HG03095 (cell line): ENCODE measurements at regions not wholly inside any gene's neighbourhood (a gene's known extent, or its start where the extent isn't known, plus 50 kb on each side); places are given as distances from the start of the nearest gene placed in this dataset.

Source experiments
- ATAC-seq: cut with Tn5 transposase; IDR thresholded peaks from one replicate; pipeline ENCODE4 v1.9.1; 2021; ENCODE audit warnings: moderate library complexity; ENCODE audit not compliant: unreplicated experiment

DNA sequence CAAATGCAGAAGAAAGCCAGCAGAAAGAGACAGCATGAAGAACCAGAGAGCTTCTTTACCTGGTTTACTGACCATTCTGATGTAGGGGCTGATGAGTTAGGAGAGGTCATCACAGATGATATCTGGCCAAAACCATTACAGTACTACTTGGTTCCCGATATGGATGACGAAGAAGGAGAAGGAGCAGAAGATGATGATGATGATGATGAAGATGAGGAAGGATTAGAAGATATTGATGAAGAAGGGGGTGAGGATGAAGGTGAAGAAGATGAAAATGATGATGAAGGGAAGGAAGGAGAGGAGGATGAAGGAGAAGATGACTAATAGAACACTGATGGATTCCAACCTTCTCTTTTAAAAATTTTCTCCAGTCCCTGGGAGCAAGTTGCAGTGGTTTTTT is 178.2 kb upstream of the CRY1 start:
- no peak for ATAC-seq

DNA sequence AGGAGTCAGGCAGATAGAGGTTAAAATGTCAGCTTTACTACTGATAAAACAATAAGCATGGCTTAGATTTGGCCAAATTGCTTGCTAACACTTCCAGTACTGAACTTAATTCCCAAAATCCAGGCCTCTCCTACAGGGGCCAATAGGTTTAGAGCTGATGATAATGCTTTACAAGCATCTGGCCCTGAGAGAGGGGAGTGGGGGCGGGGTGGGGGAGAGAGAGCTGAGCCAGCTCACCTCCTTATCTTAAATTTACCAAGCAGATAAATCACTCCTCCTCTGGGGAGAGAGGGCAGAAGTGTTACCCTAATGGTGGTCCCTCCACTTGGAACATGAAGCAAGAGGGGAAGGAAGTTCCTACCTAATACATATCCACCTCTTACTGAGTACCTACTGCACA is 182.2 kb upstream of the CRY1 start:
- ATAC-seq: no peak

DNA sequence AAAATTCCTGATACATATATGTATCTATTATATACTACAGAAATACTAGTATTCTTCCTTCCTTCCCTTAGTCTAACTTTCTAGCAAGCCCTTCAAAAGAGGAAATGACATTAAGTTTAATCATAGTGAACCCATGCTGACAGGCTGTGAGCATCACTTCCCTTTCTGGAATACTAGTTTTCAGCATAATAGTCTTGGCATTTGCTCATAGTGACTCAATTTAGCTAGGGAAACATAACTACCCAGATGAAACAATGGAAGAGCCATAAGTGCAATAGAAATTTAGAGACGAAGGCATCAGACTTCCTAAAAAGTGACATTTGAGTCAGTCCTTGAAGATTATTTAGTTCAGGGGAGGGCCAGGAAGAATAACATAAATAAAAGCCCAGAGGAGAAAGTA is 184.5 kb upstream of the CRY1 start:
- no peak for ATAC-seq

DNA sequence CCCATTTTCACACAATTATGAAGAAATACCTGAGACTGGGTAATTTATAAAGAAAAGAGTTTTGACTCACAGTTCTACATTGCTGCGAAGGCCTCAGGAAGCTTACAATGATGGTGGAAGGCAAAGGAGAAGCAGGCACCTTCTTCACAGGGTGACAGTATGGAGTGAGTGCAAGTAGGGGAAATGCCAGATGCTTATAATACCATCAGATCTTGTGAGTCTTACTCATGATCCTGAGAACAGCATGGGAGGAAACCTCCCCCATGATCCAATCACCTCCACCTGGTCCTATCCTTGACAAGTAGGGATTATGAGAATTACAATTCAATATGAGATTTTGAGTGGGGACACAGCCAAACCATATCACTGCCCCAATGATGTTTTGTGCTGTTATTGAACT is 189.3 kb upstream of the CRY1 start:
- no peak for ATAC-seq

DNA sequence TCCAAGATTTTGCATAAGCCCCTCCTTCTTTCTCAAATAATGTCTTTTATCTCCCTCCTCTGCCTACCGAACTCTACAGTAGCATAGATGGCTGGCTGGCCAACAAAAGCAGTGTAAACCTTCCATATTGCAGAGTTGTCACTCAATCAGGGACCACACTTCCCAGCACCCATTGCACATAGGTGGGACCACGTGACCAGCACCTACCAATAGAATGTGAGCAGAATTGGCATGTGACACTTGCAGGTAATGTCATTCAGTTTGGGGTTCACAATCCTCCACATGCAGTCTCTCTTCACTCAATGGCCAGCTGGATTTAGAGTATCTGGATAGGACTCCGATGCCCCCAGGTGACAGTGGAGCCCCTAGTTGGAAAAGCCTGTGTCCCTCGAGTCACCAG is 190.3 kb upstream of the CRY1 start:
- no peak for ATAC-seq

DNA sequence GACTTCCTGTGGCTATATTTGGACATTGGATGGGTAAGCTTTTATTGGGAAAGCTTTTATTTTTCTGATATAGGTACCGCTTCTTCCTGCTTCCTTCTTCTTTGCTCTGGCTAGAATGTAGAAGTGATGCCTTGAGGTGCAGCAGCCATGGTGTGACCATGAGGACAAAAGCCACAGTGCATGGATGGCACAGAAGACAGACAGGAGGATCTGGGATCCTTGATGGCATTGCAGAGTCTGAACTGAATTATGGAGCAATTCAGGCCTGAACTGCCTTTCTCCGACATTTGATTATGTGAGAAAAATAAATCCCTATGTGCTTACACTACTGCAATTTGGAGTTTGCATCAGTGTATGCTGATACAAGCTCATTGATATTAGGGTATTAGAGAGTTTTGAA is 191.3 kb upstream of the CRY1 start:
- no peak for ATAC-seq

DNA sequence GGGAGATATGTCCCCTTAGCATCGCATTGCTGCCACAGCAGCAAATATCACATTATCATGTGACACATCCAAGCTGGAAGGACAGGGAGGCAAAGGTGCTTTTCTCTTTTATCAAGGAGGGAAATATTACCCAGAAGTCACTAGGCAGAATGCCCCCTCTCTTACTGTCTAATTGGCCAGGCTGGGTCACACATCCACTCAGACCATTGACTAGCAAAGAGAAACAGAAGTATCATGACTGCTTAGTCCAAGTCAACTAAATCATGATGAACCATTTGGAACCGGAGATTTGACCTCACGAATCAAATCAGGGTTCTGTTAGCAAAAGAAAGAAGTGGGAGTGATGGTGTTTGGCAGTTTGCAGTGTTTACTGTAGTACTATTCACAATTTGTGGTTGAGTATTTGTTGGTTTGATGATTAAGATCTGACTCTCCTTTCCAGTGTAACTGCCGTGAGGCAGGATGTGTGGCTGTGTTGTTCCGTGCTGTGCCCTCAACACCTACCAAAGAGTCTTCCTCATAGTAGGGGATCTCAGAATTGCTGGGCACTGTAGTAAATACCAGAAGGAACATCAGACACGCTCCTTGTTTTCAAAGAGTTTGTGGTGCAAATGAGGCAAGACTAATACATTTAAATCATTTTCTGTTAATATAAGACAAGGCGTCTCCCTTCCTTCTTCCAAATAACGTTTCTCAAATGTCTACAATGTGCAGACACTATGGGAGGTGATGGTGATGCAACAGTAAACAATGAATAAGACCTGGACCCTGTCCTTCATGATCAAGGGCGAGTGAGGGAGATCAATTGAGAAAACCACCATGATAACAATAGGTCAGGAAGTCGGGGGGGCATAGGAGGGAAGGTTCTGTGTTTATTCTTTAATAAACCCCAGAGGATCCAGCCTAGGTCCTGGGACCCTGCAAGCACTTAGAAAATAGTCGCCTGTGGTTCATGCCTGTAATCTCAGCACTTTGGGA is 194.4 kb upstream of the CRY1 start:
- no peak for ATAC-seq

DNA sequence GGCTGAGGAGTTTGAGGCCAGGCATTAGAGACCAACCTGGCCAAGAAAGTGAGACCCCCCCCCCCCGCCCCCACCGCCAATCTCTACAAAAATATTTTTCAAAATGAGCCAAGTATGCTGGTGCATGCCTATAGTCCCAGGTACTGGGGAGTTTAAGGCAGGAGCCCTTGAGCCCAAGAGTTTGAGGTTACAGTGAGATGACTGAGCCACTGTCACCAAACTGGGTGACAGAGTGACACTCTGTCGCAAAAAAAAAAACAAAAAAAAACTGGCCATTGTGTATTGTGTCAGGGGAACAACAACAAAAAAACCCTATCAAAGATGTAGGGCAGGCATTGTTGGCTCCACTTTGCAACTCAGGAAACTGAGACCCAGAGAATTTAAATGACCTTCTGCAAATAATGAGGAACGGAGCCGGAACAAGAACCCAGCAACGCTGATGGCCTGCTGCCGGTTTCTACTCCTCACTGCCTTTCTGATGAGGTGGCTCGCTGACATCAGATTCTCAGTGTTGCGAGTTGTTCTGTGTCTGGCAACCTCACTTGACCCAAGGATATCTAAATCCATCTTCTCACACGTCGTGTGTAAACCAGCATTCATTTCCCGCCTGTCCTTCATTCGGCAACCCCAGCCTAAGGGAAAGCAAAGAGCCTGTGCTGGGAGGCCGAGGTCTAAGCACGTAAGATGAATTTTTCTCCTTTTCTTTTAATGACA is 195.2 kb upstream of the CRY1 start:
- no peak for ATAC-seq

DNA sequence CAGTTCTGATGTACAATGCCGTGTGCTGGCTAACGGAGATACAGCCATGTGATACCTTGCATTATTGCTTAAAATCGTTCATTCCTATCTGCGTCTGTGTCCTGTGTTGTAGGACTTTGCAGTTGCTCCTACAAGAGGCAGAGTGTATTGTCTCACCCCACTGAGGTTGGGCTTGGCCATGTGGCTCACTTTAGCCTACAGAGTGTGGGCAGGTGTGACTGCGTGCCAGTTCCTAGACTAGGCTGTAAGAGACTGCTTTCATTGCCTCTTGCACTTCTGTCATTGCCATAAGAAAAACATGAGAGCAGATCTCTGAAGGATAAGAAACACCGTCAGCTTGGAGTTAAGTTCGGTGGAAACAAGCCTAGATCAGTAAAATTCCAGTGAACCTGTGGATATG is 197.7 kb upstream of the CRY1 start:
- no peak for ATAC-seq

DNA sequence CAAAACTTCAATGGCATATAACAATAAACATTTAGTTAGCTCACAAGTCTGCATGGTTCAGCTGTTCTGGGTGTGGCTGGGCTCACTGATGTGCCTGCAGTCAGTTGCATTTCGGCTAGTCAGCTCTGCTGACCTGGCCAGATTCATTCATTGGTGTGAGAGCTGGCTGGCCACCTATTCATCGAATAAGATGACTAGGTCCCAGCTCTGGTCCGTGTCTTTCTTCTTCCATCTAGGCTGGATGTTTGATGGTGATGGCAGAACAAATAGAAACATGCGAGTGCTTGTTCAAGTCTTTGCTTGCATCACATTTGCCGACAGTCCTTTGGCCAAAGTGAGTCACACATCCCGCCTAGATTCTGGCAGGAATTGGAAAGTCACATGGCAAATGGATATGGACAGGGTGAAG is 203.3 kb upstream of the CRY1 start:
- no peak for ATAC-seq

DNA sequence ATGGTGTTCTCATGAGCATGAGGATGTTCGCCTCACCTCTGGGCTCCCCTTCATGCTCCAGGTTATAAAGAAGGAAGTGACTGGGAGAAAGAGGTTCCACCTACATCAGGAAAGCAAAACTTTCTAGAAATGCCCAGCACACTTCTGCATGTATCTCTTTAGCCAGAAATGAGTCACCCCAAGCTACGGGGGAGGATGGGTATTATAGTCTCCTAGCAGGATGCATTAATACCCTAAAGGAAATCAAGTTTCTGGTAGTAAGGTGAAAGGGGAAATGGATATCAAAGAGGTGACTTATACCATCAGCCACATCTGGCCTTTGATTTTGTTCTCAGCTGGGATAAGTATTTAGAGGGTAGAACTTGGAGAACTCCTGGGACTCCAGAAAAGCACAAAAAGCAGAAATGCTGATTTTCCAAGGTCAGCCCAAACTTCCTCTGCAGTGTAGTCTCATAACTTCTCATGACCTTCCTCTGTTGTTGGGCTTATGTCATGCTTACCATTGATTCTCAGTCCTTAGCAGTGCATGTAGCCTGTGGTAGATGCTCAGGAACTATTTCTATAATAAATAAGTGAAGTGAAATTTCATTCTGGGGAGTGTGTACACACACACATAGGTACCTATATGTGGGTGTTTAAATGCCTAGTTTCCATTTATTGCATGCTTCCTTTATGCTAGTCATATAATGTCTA is 209.4 kb upstream of the CRY1 start:
- ATAC-seq: no peak

DNA sequence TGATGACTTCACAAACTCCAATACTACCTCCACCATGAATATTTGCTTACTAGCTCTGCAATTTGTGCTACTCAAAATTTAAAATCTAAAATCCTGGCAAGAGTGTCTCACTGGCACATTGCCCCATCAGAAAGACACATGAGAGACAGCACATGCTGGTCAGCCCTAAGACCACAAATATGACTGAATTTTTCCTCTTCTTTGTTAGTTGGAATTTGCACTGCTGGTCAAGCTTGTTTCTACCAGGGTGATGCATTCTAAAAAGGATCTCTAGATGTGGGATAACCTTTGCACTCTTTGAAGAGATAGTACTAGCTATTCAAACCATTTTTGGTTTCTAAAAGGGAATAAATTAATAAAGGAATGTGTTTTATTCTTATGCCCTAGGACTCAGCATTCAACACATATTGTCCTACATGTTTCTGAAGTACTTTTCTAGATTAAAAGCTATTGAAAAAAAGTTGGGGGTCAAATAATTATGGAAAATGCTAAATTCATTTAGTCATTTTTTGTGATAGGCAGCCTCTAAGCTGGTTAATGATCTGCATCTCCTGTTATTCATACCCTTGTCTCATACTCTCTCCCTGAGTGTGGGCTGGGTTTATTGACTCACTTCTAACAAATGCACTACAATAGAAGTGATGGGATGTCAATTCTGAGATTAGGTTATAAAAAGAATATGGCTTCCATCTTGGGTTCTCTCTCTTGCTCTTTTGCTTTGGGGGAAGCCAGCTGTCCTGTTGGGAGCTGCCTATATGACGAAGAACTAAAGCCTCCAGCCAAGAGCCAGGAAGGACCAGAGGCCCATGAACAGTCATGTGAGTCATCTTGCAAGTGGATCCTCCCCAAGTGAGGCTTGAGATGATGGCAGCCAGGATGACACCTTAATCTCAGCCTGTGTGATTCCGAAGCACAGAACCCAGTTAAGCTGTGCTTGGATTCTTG is 211.5 kb upstream of the CRY1 start:
- no peak for ATAC-seq

DNA sequence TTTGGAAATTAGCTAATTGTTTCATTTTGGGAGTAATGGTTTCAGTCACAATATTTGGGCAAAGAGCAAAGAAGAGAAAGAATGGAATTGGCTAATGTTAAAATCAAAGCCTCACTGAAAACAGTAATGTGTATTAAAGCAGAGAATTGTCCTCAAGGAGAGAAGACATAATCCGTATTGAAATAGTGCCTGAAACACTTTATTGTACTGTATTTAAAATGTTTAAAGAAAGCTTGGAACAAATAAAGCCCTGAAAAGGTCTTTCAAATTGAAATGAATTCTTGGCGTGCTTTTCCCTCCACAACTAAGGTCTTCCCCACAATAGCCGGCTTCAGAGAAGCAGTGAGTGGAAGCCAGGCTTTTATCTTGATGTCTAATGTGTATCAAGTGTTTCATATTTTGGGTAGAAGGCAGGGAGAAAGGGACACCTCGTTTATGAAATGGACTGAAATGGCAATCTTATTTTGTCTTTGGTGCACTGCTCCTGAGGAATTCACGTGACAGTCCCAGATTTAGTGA is 212.9 kb upstream of the CRY1 start:
- no peak for ATAC-seq

DNA sequence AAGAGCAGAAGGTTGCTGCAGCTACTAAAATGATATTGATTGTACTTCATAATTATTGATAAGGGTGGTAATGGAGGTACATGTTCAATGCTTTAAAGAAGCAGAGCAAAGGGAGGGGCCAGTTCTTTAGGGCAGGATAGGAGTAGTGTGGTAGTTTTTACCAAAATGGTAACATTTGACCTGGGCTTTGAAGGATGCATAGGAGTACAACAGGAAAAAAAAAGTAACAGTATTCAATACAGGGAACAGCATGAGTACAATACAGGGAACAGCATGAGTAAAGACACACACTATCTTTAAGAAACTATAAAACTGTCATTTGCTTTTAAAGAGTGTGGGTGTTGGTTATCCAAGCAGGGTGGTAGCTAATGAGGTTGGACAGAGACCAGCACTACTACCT is 215.0 kb upstream of the CRY1 start:
- ATAC-seq: no peak

DNA sequence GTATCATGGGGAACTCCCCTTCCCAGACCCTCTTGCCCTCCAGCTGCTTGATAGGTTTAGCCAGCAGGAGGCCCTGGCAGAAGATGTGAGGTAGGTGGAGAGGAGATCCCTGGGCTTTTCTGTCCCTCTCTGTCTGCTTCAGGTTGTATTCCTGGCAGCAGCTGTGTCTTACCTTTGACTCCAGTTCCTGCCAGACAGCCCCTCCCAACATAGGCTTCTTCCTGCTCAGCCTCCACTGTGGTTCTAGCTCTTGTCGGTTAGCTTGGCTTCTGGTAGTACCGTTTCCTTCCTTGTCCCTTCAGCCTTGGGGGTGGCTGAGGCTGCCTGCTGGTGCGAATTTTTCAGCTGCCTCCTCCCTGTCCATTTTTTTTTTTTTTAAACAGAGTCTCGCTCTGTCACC is 215.7 kb upstream of the CRY1 start:
- ATAC-seq: no peak

DNA sequence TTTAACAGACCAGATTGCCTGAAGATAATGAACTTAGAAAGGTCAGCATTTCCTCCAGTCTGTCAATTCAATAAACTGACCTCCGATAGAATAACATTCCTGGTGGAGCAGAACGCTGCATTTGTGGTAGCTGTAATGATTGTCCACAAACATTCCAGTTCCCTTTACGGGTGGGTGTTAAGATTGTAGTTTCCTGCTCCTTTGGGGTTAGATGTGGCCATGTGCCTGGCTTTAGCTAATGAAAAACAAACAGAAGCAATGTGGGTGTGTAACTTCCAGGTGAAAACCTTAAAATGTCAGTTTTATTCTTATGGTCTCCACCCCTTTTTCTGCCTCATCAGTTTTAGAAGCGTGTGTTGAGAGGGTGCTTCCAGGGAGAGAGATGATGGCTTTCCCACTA is 217.3 kb upstream of the CRY1 start:
- ATAC-seq: no peak

DNA sequence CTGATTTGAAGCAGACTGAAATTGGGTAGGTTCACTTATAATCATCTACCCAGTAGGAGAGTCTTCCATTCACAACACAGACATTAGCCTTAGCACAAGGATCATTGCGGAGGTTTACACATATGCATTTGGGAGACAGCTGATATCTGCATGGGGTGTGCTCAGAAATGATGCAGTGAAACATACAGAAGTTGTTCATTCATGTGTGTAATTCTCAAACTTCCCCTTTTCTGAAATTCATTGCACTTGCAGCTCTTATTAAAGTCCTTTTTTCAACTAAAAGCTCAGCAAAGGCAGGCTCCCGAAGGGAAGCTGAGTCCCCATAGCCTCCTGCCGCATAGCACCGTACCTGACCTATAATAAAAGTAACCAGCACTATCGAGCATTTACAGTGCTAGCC is 218.3 kb upstream of the CRY1 start:
- no peak for ATAC-seq

DNA sequence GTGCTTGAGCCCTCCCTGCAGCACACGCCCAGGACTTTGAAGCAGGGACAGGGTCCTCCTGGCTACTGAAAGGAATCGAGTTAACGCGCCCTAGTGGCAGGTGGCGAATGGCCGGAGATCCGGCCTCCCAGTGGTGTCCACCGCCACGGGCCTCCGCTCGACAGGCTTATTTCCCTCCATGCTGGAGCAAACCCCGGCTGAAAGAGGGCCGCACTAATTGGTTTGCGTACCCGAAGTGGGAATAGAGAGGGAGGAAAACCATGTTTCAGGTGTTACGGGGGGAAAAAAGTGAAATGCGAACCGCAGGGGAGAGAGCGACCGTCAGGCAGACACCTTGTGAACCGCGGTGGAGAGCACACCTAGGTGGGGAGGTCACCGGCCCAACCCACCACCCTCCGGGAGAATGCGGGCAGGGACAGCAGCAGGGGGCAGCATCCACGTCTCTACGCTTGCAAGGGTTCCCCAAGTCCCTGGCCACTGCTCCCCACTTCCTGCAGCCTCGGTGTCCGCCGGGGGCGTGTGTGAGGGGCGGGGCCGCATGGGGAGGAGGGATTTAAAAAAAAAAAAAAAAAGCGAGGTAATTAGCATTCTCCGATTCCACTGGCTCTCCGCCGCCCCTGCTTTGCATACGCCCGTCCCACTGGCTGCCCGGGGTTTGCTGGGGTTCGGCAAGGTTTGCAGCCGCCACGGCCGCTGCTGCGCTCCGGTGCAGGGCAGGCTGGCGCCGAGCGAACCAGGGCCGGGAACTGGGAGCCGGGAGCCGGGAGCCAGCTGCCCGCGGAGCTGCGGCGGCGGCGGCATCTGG is 224.6 kb upstream of the CRY1 start:
- no peak for ATAC-seq

DNA sequence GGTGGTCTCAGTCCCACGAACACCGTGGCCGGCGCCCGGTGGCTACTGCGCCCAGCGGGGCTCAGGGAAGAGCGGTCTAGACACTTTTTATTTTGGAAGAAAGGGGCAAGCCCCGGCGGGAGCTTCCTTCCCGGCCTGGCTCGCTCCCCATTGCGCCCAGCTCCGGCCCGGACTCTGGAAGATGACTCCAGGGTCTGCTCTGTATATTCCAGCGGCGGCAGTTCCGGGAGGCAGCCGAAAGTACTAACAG is 225.1 kb upstream of the CRY1 start:
- ATAC-seq: no peak
